HG03103 (cell line): ENCODE measurements at regions not wholly inside any gene's neighbourhood (a gene's known extent, or its start where the extent isn't known, plus 50 kb on each side); places are given as distances from the start of the nearest gene placed in this dataset.
A peak's percentile ranks its signal among the peaks of the same experiment; 100 is the strongest.

ENCODE experiments used
- ATAC-seq: cut with Tn5 transposase; IDR thresholded peaks from one replicate; pipeline ENCODE4 v1.9.1; 2021; ENCODE audit warnings: low read depth; ENCODE audit not compliant: unreplicated experiment

DNA sequence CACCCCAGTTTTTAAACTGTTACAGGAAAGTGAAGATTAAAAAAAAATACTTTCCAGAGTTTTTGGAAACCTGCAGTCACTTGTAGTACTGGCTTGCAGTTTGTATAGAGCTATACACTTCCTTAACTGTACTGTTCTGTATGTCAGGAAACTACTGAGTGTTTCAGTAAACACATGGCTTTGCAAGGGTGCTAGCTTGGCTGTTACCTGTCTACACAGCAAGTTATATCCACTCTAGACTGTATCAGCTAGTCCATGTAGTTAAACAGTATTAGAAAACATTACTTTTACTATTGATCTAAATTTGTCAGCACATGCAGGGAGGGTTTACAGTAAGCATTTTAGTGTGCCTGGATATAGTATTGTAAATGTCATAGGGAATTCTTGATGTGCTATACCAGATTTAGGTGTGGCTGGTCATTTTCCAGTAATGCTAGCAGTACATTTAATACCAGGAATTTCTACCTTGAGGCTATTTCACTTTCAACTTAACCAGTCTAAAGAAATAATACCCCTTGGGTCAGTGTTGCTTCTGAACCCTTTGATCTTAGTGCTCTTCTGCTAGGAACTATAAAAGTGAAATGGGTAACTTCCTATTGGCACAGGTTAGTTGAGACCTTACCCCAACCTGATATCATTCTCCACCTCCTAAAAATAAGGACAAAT is 192.3 kb upstream of the ANKRD50 start:
- ATAC-seq, result no peak

DNA sequence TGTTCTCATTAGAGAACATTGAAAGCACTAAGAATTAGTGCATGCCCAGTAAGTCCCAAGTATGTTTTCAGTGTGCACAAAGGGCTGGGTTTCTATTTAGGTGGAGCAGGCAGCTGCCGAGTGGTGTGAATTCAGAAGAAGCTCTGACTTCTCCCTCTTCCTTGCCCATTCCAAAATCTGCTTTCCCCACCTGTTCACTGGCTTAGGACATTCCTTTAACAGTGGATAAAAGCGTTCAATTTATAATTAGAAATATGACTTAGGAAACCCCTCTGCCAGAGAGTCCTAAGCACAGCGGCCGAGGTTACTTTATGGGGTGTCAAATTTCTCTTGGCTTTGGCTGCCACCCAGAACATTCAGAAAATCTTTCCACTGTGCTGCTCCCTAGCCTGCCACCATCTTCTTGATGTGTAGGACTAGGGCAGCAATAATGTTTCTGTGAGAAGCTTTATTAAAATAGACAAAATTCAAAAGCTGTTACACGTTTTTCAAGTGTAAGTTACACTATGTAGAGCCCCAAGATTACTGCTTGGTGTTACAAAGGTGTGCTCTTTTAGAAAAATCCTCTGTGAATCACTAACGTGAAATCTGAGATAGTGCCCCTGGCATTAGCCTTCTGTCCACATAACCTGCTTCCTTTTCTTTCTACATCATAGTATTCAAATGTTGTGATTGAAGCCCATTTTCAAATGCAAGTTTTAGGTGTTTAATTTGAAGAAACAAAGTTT is 191.6 kb upstream of the ANKRD50 start:
- ATAC-seq, result no peak

DNA sequence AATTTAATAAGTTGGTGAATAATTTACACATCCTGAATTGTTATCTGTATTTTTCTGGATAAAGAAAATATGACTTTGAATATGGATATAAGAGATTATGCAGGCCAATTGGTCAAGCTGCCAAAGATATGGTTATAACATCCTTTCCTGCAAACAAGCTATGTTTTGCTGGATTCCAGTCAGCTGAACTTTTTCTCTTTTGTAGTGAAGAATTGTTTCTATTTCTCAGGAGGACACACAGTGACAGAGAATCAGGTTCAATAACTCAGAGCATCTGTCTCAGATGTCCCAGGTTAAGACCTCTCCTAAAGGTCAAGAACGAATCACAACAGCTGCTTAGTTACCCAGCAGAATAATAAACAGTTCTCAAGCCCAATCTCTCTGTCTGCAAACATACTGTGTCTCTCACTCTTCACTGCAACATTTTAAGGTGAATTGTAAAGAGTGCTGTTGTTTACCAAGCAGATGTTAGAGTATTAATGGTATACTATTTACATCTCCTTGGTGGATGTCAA is 189.5 kb upstream of the ANKRD50 start:
- ATAC-seq, result no peak

DNA sequence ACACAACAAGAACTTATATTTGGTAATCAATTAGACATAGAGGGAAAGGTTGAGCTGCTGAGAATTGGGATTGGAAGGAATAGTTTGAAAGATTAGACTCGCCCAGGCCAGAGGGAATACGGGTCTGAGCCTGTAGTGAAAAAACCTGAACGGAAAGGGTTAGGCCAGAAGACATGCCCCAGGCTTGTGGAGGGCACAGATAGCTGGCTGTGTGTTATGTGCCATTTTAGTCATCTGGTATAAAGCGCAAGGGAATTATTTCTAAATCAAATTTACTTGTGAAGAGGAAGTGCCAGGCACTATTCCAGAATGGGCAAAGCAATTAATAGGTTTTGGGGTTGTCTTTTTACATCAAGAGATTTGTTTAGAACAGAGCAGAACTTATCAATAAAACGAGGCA is 187.5 kb upstream of the ANKRD50 start:
- no peak for ATAC-seq

DNA sequence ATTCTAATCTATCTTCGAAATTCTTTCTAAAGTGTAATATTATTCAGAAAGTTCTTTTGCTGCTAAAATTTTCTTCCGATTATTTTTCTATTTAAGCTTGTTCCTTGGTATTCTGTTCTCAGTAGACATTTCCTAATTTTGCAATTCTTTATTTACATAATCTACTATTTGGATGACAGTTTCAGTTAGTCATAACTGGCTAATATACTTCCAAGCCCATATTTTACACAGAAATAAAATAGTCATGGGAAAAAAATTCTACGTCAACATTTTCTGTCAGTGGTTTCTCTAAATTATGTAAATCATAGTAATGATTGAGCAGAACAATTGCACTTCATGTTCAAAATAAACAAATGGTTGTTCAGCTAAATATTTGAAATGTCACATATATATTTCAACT is 178.0 kb upstream of the ANKRD50 start:
- ATAC-seq, result no peak

DNA sequence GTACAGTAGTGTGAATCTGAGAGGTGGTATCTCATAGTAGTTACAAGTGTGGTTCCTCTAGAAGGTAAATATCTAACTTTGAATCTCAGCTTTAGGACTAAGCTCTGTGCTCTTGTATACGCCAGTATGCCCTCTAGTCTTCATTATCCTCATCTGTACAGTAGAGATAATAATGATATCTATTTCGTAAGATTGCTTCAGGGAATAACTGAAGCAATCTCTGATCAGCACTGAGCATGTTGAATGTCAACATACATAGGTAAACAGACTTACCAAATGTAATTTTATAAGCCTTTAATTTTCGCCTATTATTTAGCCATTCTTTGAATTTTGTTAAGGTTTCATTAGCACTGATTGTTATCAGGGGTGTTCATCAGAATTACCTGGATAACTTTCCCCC is 175.2 kb upstream of the ANKRD50 start:
- no peak for ATAC-seq

DNA sequence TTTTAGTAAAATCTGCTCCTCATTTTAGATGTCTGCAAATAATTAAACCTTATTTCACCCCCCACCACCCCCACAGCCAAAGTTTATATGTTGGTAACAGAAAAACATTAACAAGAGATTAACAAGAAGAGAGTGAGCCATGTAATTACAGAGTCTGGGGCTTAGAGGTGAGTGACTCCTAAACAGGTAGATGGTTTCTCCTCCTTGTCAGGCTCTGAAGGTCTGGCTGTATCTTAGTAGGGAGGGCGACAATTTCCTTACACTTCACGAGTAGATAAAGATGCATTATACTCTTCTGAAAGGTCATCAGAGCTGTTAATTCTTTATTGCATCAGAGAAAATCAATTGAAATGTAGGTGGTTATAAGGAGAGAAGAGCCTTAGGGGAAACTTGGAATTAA is 171.8 kb upstream of the ANKRD50 start:
- ATAC-seq, result no peak

DNA sequence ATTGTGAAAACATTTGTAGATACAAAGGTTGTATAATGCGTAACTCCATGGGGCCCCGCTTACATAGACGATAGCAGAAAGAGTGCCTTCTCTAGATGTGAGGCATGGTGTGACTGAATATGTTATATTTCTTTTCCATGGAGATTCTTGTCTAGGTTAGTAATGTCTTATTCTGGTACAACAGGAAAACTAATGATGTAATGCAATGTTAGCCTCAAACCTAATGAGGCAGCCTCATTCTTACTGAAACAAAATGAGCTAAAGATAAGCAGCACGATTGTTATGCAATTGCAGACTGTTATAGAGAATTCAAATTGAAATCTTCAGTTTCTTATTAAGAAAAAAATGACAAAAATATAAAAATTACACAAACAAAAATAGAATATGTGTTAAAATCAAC is 171.1 kb upstream of the ANKRD50 start:
- no peak for ATAC-seq

DNA sequence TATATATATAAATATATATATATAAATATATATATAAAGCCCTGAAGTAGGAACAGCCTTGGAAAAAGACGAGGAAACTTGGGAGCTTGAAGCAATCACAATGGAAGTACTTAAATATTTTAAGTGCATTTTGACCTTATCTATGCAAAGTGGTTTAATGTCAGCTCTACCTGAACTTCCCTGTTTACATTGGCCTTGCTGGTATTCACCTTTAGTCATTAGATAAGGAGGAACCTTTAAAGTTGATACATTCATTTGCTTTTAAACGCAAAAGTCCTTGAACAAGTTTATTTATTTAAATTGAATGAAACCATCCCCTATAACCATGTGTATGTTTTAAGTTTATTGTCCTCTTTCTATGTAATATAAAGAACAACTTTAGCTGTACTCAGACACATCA is 166.7 kb upstream of the ANKRD50 start:
- ATAC-seq, result no peak

DNA sequence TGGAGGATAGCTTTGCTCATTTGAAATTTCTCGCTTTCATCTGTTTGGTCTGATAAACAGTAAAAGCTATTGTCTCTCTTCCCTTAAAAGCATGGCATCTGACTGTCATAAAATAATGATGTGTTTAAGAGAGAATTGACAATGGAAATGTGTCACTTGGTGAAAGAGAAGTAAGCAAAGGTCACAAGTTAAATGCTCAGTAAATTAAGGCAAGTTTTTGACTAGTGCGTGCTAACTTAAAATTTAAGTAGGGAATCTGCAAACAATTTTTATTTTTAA is 161.6 kb upstream of the ANKRD50 start:
- ATAC-seq, result no peak

DNA sequence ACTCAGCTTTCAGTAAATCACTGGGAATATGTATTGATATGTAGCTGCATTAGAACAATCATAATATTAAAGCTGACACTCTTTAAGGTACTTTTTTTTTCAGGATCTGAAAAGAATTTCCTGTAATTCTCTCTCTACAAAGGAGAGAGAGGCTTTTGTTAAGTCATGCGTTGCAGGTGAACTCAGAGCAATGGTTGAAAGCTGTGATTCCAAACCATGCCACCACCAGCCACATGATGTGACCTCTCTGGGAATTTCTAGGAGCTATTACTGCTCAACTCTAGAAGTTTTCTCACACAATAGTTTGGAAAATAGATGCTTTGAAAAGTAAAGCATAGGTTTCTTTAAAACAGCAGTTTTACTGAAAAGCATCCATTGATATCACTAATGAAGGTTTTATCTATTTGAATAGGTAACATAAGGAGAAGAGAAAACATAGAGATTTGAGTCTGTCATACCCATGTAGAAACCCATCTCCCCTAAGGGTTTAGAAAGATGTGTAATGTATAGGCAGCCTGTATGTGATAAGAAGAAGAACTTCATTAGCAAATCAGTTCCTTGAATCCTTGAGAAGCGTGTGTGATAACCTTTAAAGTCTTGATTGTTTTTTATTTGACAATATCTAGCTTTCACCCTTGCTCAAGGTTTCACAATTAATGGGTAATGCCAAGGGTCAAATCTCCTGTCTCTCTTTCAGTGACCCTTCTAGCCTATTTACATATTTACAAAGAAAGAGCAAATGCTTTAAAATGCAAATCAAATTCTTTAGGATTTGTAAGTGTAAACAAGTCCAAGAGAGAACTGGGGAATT is 161.0 kb upstream of the ANKRD50 start:
- no peak for ATAC-seq

DNA sequence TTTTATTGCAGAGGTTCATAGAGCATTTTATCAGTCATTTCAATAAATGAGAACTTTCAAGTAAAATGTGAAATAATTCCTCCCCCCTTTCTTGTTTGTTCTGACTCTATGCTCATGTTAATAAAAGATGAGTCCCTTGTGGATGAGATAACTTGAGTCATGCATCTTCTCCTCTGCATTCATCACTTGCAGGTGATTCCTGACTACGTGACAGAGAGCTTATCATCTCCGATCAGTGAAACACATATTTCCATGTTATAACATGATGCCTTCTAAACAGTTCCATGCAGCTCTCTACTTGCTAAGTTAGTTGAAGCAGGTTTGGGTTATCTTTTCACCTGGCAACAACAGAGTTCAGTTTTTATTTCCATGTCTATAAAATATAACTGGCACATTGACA is 160.1 kb upstream of the ANKRD50 start:
- ATAC-seq, result no peak

DNA sequence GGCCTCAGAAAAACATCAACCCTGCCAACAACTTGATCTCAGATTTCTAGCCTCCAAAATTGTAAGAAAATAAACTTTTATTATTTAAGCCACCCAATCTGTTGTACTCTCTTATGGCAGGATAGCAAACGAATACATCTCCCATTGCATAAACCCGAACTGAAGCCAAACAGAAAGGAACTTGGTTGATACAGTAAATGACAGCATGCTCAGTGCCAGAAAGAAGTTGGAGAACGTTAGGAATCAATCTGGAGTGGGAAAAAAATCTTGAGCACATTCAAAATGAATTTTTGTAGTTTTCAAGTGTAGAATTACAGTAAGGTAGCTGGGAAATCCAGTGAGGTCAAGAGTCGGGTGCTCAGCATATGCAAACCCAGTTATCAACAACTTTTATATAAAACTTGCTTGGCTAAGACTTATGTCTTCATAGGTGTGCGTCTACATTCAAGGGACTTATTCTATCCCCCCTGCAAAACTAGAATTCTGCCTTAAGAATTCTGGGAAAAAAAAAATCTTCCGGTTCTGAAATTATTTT is 157.5 kb upstream of the ANKRD50 start:
- ATAC-seq, result no peak

DNA sequence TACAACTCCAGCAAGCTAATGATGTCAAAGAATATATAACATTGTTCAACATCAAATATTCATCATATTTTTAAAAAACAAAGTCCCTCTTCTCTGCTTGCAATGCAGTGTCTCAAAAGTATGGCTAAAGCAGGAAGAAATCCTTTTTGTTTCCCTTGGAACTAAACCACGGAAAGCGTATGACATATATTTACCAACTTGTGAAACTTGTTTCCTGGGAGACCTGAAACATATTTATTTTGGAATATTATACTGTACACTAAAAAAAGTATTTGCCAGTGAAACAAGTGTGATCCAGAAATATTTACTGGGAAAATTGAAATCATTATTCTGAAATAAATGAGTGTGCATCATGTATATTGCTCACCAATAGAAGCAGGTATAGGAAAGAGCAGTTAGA is 156.0 kb upstream of the ANKRD50 start:
- ATAC-seq, result no peak

DNA sequence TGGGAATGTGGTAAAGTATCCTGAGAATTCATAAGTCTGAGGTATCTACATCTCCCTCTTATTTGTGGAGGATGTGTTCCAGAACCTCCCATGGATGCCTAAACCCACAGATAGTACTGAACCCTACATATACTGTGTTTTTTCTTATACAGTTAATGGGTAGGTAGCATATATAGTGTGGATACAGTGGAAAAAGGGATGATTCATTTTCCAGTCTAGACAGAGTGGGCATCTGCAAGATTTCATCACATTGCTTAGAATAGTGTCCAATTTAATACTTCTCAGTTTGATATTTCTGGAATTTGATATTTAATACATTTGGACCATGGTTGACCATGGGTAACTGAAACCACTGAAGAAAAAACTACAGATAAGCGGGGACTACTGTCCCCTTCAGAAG is 155.0 kb upstream of the ANKRD50 start:
- no peak for ATAC-seq

DNA sequence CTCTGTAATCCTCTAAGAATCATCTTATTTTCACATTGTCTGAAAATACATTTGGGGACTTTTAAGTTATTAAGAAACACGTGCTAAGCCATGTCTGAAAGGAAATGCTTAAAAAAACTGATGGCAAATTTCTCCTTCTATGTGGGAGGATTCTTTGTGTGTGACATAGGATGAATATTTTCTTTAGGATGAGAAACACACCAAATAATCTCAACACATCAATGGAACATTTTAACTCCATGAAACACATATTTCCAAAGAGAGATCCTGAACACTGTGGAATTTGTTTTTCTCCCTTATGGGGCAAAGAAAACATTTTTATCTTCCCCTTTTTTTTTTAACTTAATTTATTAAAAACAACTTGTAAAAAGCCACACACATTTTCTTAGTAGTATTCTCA is 153.8 kb upstream of the ANKRD50 start:
- no peak for ATAC-seq

DNA sequence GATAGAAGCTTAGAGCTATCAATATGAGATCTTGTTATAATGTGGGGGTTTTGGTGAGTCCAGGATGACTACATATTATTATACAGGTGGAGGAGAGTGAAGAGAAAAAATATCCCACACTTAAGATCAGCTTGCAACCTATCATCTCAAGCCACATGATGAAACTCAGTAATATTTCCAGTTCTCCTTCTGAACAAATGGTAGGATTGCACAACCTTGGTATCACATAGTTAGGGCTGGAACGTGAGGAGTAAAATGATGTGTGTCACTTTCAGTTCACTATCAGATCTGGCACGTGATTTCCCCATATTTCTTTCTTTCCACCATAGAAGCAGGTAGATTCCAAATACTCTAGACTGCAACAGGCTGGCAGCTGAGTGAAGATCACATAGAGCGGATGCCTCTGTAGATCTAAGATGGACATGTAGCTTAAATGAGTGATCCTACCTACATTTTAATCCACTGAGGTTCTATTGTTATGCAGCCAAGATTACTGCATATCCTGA is 150.6 kb upstream of the ANKRD50 start:
- no peak for ATAC-seq

DNA sequence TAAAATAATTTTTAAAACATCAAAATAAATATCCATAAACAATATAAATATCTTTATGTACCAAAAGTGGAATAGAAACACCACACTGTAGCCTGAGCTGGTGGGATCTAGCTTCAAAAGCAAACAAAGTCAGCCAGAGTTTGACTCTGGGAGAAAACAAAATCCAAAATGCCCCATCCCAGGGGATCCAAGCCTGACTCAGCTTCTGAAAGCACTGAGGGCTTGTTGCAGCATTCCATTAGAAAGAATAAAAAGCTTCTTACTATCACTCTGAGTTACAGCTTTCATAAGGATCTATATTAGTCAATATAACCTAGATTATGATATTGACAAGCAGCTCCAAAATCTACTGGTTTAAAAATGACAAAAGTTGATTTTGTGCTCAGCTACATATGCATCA is 149.7 kb upstream of the ANKRD50 start:
- no peak for ATAC-seq

DNA sequence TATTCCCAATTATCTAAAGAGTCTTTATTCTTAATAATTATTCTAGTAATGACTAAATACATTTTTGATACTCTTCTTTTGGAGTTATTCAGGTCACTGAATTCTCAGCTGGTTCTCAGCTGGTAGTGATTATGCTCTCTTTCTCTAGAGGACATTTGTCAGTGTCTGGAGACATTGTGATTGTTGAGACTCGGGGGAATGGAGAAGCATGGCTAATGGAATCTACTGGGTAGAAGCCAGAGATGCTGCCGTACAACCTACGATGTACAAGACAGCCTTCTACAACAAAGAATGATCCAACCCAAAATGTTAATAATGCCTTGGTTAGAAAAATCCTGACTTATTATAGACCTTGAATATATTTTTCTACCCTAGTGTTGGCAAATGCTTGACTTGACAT is 149.2 kb upstream of the ANKRD50 start:
- ATAC-seq, result no peak

DNA sequence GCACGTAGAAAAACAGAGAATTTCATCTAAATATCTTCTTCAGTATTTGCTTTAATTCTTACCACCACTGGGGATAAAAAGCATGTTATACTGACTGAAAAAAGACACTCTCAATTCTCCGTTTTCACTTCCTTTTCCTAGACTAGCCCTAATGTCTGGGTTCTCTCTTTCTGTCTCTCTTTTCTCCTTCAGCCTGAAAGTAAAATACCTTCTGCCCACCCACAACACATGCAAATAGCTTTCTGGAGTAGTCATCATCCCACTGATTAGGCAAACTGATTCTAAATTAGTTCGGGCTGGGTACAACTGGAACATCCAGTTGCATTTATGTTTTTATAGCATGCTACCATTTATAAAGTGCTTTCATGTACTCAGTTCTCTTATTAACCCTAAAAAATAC is 142.4 kb upstream of the ANKRD50 start:
- ATAC-seq, result peak; percentile 88

DNA sequence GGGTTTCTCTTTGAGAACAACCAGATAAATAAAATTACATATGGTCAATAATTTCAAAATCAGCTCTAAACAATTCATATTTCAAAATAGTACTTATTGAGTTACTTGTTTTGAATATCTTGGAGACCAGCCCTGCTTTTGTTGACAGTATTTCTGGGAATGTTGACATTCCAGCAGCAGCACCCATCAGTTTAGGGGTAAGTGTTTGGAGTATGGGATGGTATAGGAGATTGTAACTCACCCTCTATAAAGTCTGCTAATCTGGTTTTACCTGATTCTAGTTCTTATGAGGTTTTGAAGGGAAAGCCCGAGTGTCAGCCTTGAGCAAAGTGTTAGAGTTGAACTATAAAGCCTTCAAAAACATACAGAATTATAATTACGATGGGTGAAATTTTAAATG is 139.2 kb upstream of the ANKRD50 start:
- no peak for ATAC-seq
